ENCODE measurements at regions not wholly inside any gene's neighbourhood (a gene's known extent, or its start where the extent isn't known, plus 50 kb on each side); places are given as distances from the start of the nearest gene placed in this dataset.

DNA sequence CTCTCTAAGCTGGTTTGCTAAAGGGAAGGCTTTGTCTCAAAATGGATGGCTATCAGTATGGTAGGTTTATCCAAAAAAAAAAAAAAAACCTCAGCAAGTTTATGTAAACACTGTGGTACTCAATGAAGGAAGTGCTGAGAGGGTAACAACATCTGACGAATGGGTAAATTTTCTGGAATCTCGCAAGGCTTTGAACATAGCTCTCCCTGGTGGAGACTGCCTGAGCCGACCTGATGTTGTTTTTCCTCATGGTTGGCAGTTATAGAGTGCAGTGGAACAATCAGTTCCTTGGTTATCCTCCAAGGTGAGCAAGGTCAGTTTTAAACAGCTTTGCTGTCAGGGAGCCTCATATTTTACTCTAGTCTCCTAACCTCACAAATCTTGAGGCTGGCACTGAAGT is 94.6 kb downstream of the ZPLD1 start:
- DNase-seq: no peak

- DNase-seq: no peak
Observed at GRCh38 chr3:102530415-102531181, 95.8 kb downstream of the ZPLD1 start.

DNA sequence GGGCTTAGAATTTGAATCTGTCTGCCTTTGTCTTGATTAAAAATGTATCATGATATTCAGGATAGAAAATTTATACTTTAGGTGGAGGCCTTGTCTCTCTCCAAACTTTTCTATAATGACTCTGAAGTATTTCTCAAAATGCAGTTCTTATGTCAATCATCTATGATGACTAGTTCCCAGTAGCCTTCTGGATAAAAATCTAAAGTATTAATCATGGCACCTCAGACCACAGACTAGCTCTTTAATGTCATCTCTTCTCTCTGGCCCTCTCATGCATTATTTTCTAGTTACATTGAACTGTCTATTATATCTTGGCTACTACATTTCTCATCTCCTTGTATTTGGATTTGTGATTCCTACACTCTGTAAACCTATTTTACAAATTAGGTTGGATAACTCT is 96.9 kb downstream of the ZPLD1 start:
- no peak for DNase-seq

- no peak for DNase-seq
Observed at GRCh38 chr3:102532901-102533300, 98.1 kb downstream of the ZPLD1 start.

- DNase-seq: no peak
Observed at GRCh38 chr3:102533784-102534183, 99.0 kb downstream of the ZPLD1 start.

- no peak for DNase-seq
Observed at GRCh38 chr3:102536456-102536855, 101.6 kb downstream of the ZPLD1 start.

DNA sequence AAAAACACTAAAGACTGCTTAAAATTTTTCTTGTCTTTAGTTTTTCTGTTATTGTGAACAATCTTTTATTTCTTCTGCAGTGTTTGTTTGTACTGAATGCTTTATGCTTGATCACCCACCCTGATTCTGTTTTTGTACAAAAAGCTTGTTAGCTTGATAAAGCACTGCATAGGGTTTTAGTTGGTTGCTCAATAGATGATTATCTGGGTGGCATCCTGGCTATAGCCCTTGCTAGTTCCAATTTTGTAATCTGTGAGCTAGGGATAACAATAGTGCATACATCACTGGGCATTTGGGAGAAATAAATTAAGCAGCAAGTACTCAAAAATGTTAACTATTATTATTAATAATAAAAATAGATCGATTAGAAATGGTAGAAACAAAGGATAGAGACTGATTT is 102.3 kb downstream of the ZPLD1 start:
- no peak for DNase-seq

- DNase-seq: no peak
Observed at GRCh38 chr3:102544741-102545140, 109.9 kb downstream of the ZPLD1 start.

- no peak for DNase-seq
Observed at GRCh38 chr3:102545276-102545675, 110.5 kb downstream of the ZPLD1 start.

DNA sequence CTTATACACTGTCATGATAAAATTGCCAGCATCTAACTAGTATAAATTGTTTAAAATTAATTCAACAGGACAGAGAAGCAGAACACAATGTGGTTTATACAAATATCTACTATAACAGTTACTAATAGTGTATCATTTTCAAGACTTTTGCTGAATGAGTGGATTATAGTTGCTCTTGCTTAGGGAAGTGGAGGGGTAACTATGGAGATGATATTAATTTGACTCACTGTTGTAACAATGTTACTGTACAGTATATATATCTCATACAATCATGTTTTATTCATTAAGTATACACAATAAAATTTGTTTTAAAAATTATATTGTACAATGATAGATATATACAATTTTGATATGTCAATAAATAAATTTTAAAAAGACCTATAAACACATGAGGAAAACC is 119.1 kb downstream of the ZPLD1 start:
- no peak for DNase-seq

DNA sequence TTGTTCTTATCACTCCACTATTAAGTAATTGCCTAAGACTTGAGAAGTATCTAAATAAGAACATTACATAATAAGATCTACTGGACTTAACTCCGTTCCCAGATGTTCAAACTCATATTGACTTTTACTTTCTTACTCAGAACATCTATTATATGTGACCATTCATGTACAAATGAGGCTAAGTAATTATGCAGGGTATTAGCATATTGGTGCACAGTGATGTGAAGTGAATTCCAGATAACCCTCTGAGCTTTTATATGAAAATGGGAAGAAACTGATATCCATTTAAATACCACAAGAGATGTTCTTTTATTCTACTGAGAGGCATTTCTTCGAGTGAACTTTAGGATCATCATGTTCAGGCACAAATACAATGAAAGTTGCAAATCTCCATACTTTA is 135.7 kb downstream of the ZPLD1 start:
- DNase-seq: no peak

- no peak for DNase-seq
Observed at GRCh38 chr3:102571006-102571405, 136.2 kb downstream of the ZPLD1 start.

GRCh38 chr3:102571720-102572384 is 137.0 kb downstream of the ZPLD1 start:
- no peak for DNase-seq

DNA sequence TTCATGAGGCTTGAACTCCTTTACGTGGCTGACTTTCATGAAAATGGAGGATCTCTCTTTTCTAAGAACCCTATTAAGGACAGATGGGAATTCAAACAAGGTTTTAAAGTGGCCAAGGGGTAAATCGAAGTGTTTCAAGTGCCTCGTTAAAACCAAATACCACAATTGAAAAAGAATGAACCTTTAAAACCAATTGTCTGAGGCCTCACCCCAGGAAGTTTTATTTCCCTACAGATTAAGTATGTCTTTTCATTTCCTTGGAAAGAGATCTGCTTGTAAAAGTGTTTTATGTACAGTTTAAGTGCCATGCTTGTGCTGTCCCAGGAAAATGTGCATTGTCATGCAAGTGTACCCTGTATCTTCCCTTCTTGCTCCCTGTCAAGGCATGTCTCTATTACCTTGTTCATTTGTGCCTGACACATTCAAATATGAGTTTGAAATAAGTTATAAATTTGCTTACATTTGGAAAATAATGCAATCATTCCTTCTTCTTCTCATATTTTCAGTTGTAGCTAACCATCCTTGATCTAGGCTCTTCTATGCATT is 138.7 kb downstream of the ZPLD1 start:
- no peak for DNase-seq

DNA sequence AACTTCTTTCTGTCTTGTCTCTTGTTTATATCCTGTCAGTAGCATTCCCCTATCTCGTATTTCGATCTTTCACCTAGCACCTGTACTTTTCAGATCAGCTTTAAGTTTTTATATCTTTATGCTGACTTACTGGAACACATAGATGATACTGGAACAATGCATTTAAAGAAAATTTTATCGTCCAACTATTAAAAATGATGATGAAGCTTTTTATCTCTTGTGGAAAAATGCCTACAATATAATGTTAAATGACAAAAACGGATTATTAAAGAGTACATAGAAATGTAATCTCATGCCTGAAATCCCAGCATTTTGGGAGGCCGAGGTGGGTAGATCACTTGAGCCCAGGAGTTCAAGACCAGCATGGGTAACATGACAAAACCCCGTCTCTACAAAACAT is 139.5 kb downstream of the ZPLD1 start:
- no peak for DNase-seq

- DNase-seq: no peak
Observed at GRCh38 chr3:102576651-102577050, 141.8 kb downstream of the ZPLD1 start.

DNA sequence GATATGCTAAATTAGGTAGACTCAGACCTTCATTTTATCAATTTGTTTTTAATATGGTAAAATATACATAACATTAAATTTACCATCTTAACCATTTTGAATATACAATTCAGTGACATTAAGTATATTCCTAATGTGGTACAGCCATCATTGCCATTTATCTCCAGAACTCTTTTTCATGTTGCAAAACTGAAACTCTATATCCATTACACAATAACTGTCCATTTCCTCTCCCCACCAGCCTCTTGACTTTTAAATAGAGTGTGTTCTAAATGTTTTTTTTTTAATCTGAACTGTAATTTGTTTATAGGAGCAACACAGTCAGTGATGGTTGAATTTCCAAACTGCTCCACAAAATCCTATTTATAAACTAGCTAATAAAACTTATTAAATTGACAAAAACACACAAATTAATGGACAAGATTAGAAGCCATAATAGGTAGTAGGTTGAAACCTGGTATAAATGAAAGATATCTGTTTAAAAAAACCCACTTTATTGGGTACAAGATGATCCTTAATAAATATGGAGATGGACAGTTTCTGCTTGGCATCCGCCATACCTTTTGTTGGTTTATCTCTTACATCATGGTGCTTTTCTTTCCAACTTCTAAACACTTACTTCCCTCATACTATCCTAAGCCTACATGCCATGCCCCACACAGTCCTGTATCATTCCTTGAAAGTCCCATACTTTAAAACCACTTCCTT is 142.4 kb downstream of the ZPLD1 start:
- DNase-seq: no peak

DNA sequence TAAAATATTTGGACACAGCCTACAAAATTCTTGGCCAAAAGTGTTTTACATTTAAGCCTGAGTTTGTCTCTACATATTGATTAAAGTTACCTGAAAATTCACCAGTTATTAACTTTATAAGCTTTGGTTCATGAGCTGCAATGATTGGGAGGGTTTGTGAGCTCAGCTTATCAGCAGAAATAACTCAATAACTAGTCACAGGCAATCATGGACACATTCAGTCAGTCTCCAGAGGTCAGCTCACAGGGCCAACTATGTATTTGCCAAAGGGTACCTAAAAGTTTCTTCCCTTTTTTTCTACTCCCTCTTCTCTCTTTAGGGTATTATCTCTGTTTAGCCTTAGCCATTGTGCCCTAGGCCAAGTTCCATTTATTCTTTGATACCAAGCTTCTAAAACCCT is 145.9 kb downstream of the ZPLD1 start:
- no peak for DNase-seq

GRCh38 chr3:102586485-102586884 is 151.7 kb downstream of the ZPLD1 start:
- no peak for DNase-seq

- no peak for DNase-seq
Observed at GRCh38 chr3:102593812-102594602, 159.2 kb downstream of the ZPLD1 start.

GRCh38 chr3:102595057-102595456 is 160.2 kb downstream of the ZPLD1 start:
- DNase-seq: no peak

DNA sequence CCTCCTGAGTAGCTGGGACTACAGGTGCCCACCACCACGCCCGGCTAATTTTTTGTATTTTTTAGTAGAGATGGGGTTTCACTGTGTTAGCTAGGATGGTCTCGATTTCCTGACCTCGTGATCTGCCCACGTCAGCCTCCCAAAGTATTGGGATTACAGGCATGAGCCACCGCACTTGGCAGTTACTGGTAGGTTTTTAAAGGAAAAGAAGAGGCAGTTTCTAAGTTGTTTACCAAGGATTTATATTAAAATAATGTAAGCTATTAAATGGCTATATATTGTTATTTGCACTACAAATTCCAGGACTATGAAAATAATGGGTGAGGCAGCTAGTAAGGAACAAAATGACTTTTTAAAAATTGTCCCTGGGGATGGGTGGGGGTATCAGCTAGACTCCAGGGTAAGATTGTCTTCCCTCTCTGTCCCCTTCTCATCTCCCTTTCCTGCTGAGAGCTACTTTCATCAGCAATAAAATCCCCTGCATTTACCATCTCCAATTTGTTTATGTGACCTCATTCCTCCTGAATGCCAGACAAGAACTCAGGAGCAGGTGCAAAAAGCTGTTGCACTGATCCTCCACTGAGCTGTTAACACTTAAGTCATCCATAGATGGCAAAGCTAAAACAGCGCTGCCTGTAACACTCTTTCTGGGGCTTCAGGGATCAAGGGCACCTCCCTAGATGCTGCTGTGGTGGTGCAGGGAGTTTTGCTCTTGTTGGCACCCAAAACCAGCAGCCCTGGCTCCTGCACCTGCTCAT is 165.2 kb downstream of the ZPLD1 start:
- no peak for DNase-seq
